GM12878 (cell line): ENCODE measurements at regions not wholly inside any gene's neighbourhood (a gene's known extent, or its start where the extent isn't known, plus 50 kb on each side); places are given as distances from the start of the nearest gene placed in this dataset.

Experiments used
- ATAC-seq: fragments of 200-7000 bp; cut with Tn5 transposase; 3 replicates; pipeline ENCODE4 v1.9.1; 2020; ENCODE audit warnings: mild to moderate bottlenecking, moderate library complexity
- BruUV-seq: library from RNA; stranded (reverse); fragments of 400-500 nt; replicated peaks from 2 replicates; lab custom pipeline; 2021; lab: Mats Ljungman, UMichigan
- CTCF ChIA-PET: fragments of 300-600 bp; sonication (Branson Sonifier 250); formaldehyde crosslinking; extraction: SDS; loops from one replicate; lab custom pipeline; 2021; ENCODE audit warnings: inconsistent platforms; lab: Yijun Ruan, JAX
- POLR2A ChIA-PET: fragments of 350-600 bp; formaldehyde crosslinking; extraction: SDS; loops from one replicate; lab custom pipeline; 2021; ENCODE audit warnings: inconsistent platforms; lab: Charles Lee
- RAD21 ChIA-PET: fragments of 300-600 bp; sonication (Branson Sonifier 250); formaldehyde crosslinking; loops from one replicate; lab custom pipeline; 2023; ENCODE audit warnings: antibody characterized with exemption; ENCODE audit not compliant: unreplicated experiment; lab: Charles Lee
- SMC1A ChIA-PET: fragments of 300-600 bp; sonication (Branson Sonifier 250); formaldehyde crosslinking; loops from one replicate; lab custom pipeline; 2023; ENCODE audit not compliant: unreplicated experiment, uncharacterized antibody; lab: Charles Lee
- DNase-seq: peaks from one replicate; pipeline ENCODE4 v3.0.0-alpha.2; 2011; ENCODE audit warnings: low read depth, low spot score
- FAIRE-seq: peaks from 3 replicates; lab custom pipeline; 2011; peaks lifted over from hg19 to GRCh38; lab: Jason Lieb, UNC
- H2AFZ ChIP-seq: 2 replicates; pipeline ENCODE4 v1.6.0; 2011; ENCODE audit warnings: low read depth, low read length, control low read depth; ENCODE audit not compliant: control insufficient read depth
- H3K27ac ChIP-seq: 2 replicates; pipeline ENCODE4 v1.5.1; 2011; ENCODE audit warnings: control low read depth; ENCODE audit not compliant: control insufficient read depth, insufficient read depth
- H3K27me3 ChIP-seq, 2 experiments: replicated peaks in 1 of 2; 2 replicates each; pipeline versions ENCODE4 v1.6.0 to v1.6.1; 2011; ENCODE audit warnings: low read length in 1 of 2; ENCODE audit not compliant: control insufficient read depth in 2 of 2, insufficient read depth in 2 of 2
- H3K36me3 ChIP-seq, 2 experiments: 2 replicates each; pipeline ENCODE4 v1.5.1; 2011; ENCODE audit warnings: low read length in 1 of 2; ENCODE audit not compliant: control insufficient read depth in 2 of 2, insufficient read depth in 2 of 2
- H3K4me1 ChIP-seq: 2 replicates; pipeline ENCODE4 v1.6.1; 2011; ENCODE audit warnings: mild to moderate bottlenecking, low read length, moderate library complexity, mixed read lengths; ENCODE audit not compliant: control insufficient read depth, insufficient read depth
- H3K4me2 ChIP-seq: 2 replicates; pipeline ENCODE4 v1.6.0; 2011; ENCODE audit warnings: control low read depth; ENCODE audit not compliant: control insufficient read depth, insufficient read depth
- H3K4me3 ChIP-seq: fragments of 200-600 bp; sonication (generic); 2 replicates; pipeline ENCODE4 v1.5.1; 2016
- H3K79me2 ChIP-seq: 2 replicates; pipeline ENCODE4 v1.6.0; 2011; ENCODE audit warnings: low read length; ENCODE audit not compliant: control insufficient read depth, insufficient read depth
- H3K9ac ChIP-seq: 2 replicates; pipeline ENCODE4 v1.8.0; 2011; ENCODE audit warnings: low read length, control low read depth, mixed read lengths; ENCODE audit not compliant: control insufficient read depth, insufficient read depth
- H3K9me3 ChIP-seq: replicated peaks from 3 replicates; pipeline ENCODE4 v1.5.1; 2011; ENCODE audit warnings: mild to moderate bottlenecking, low read length; ENCODE audit not compliant: control insufficient read depth, insufficient read depth
- H4K20me1 ChIP-seq: 2 replicates; pipeline ENCODE4 v1.6.0; 2011; ENCODE audit not compliant: control insufficient read depth, insufficient read depth
- BRCA1 ChIP-seq: IDR thresholded peaks from 2 replicates; pipeline ENCODE4 v1.6.1; 2011; ENCODE audit warnings: low read depth, low read length, improper control_type of control experiment
- CHD2 ChIP-seq: IDR thresholded peaks from 2 replicates; pipeline ENCODE4 v1.6.1; 2011; ENCODE audit warnings: low read depth, low read length, improper control_type of control experiment, borderline replicate concordance
- GATAD2B ChIP-seq: fragments of 450-650 bp; conservative IDR thresholded peaks from 2 replicates; pipeline ENCODE4 v1.6.1; 2017; ENCODE audit warnings: low read depth, mild to moderate bottlenecking, moderate library complexity
- JUNB ChIP-seq: IDR thresholded peaks from 2 replicates; pipeline ENCODE4 v1.6.1; 2016; ENCODE audit warnings: antibody characterized with exemption, mild to moderate bottlenecking
- MEF2B ChIP-seq: fragments of 450-650 bp; IDR thresholded peaks from 2 replicates; pipeline ENCODE4 v1.6.1; 2018; ENCODE audit warnings: mild to moderate bottlenecking, moderate library complexity; ENCODE audit not compliant: partially characterized antibody, poor library complexity, severe bottlenecking
- MTA2 ChIP-seq: fragments of 450-650 bp; IDR thresholded peaks from 2 replicates; pipeline ENCODE4 v1.6.1; 2016; ENCODE audit warnings: low read depth, mild to moderate bottlenecking, moderate library complexity
- NR2C2 ChIP-seq: IDR thresholded peaks from 2 replicates; pipeline ENCODE4 v1.6.1; 2011; ENCODE audit warnings: borderline replicate concordance, low read depth; ENCODE audit not compliant: control insufficient read depth, insufficient read length
- NRF1 ChIP-seq: conservative IDR thresholded peaks from 2 replicates; pipeline ENCODE4 v1.6.1; 2011; ENCODE audit warnings: mild to moderate bottlenecking, low read depth, low read length, improper control_type of control experiment
- PAX8 ChIP-seq: fragments of 450-650 bp; IDR thresholded peaks from 2 replicates; pipeline ENCODE4 v1.6.1; 2017; ENCODE audit warnings: mild to moderate bottlenecking, moderate library complexity
- POU2F2 ChIP-seq: IDR thresholded peaks from 3 replicates; pipeline ENCODE4 v1.6.1; 2011; ENCODE audit warnings: low read depth, mild to moderate bottlenecking, low read length, borderline replicate concordance
- RB1 ChIP-seq: fragments of 450-650 bp; formaldehyde crosslinking; IDR thresholded peaks from 2 replicates; pipeline ENCODE4 v1.6.1; 2017; ENCODE audit warnings: mild to moderate bottlenecking, borderline replicate concordance
- RUNX3 ChIP-seq: IDR thresholded peaks from 2 replicates; pipeline ENCODE4 v1.6.1; 2012; ENCODE audit warnings: low read length, inconsistent platforms
- SMAD1 ChIP-seq: fragments of 450-650 bp; IDR thresholded peaks from 2 replicates; pipeline ENCODE4 v1.6.1; 2018; ENCODE audit warnings: mild to moderate bottlenecking, low read depth; ENCODE audit not compliant: partially characterized antibody
- SPI1 ChIP-seq: IDR thresholded peaks from 2 replicates; pipeline ENCODE4 v1.6.1; 2011; ENCODE audit warnings: low read depth, mild to moderate bottlenecking, low read length, moderate library complexity, borderline replicate concordance; ENCODE audit not compliant: insufficient read depth
- STAT3 ChIP-seq: IDR thresholded peaks from 2 replicates; pipeline ENCODE4 v1.6.1; 2011; ENCODE audit warnings: low read depth, low read length, improper control_type of control experiment
- TARDBP ChIP-seq: IDR thresholded peaks from 2 replicates; pipeline ENCODE4 v1.6.1; 2016; ENCODE audit warnings: borderline replicate concordance
- TCF7 ChIP-seq: IDR thresholded peaks from 2 replicates; pipeline ENCODE4 v1.6.1; 2014; ENCODE audit warnings: antibody characterized with exemption, borderline replicate concordance
- ZBED1 ChIP-seq: IDR thresholded peaks from 2 replicates; pipeline ENCODE4 v1.6.1; 2016; ENCODE audit warnings: borderline replicate concordance
- WGBS: methylation state at CpG from one replicate; pipeline ENCODE4 v1.1.6; 2016; ENCODE audit warnings: low lambda C conversion rate; ENCODE audit not compliant: insufficient replicate concordance, insufficient coverage; ENCODE audit errors: missing lambda C conversion rate; 5-methylcytosine and 5-hydroxymethylcytosine counted together
- in situ Hi-C: fragments of 300-500 bp; cut with MboI; formaldehyde crosslinking; loops from 9 replicates; pipeline ENCODE4 v1.14.3; 2018; ENCODE audit warnings: mixed read lengths
- intact Hi-C: fragments of 100-400 bp; cut with micrococcal nuclease; formaldehyde crosslinking; loops from one replicate; pipeline ENCODE4 v1.14.2; 2022; ENCODE audit not compliant: unreplicated experiment
- TF ChIP-seq, protein P1 (sequence below): fragments of 450-650 bp; IDR thresholded peaks from 2 replicates; pipeline ENCODE4 v1.6.1; 2016; ENCODE audit warnings: mild to moderate bottlenecking
- TF ChIP-seq, protein P2 (sequence below): fragments of 450-650 bp; IDR thresholded peaks from 2 replicates; pipeline ENCODE4 v1.6.1; 2017; ENCODE audit warnings: mild to moderate bottlenecking, low read depth, inconsistent platforms; ENCODE audit not compliant: poor library complexity, severe bottlenecking

DNA sequence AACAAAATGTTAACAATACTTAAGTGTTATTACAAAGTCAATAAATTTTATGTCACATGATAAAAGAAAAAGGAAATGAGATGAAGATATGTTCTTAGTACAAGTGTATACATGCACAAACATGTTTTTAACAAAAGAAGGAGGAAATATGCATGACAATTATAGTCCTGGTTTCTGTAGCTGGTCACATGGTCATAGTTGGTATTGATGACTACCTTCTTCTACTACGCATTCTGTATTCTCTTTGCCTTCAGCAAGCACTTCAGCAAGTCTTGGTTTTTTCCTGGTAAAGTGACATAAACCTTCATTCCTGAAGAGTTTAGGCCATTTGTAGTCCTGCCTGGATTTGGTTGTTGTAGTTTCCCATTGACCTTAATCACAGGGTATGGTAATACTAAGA lies 121.3 kb upstream of the SYT4 start:
- FAIRE-seq, result no peak

More for the DNA sequence above, 121.3 kb upstream of the SYT4 start:
- no peaks in the 10 kb centered on the region for H3K27me3 ChIP-seq
- BruUV-seq, result no TSS peak
- H3K79me2 ChIP-seq, result no peaks in the 10 kb centered on the region
- H2AFZ ChIP-seq, result no peak overlapping the region
- H3K9me3 ChIP-seq, result no peaks in the 10 kb centered on the region
- no peaks in the 10 kb centered on the region for H3K4me1 ChIP-seq
- 95% methylated on average over 1 of the region's 1 CpG for WGBS
- TF ChIP-seq, protein P1, sequence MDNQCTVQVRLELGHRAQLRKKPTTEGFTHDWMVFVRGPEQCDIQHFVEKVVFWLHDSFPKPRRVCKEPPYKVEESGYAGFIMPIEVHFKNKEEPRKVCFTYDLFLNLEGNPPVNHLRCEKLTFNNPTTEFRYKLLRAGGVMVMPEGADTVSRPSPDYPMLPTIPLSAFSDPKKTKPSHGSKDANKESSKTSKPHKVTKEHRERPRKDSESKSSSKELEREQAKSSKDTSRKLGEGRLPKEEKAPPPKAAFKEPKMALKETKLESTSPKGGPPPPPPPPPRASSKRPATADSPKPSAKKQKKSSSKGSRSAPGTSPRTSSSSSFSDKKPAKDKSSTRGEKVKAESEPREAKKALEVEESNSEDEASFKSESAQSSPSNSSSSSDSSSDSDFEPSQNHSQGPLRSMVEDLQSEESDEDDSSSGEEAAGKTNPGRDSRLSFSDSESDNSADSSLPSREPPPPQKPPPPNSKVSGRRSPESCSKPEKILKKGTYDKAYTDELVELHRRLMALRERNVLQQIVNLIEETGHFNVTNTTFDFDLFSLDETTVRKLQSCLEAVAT, result no peak
- TF ChIP-seq BRCA1, result no peak
- no peak for TF ChIP-seq SPI1
- TF ChIP-seq, protein P2, sequence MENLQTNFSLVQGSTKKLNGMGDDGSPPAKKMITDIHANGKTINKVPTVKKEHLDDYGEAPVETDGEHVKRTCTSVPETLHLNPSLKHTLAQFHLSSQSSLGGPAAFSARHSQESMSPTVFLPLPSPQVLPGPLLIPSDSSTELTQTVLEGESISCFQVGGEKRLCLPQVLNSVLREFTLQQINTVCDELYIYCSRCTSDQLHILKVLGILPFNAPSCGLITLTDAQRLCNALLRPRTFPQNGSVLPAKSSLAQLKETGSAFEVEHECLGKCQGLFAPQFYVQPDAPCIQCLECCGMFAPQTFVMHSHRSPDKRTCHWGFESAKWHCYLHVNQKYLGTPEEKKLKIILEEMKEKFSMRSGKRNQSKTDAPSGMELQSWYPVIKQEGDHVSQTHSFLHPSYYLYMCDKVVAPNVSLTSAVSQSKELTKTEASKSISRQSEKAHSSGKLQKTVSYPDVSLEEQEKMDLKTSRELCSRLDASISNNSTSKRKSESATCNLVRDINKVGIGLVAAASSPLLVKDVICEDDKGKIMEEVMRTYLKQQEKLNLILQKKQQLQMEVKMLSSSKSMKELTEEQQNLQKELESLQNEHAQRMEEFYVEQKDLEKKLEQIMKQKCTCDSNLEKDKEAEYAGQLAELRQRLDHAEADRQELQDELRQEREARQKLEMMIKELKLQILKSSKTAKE, result no peak
- no peak for TF ChIP-seq JUNB
- no peak for TF ChIP-seq PAX8
- no peak for TF ChIP-seq POU2F2
- no peak for TF ChIP-seq MEF2B
- TF ChIP-seq NR2C2, result no peak
- no peak for TF ChIP-seq CHD2
- TF ChIP-seq NRF1, result no peak
- no peak for TF ChIP-seq SMAD1
- no peak for TF ChIP-seq TARDBP
- TF ChIP-seq RUNX3, result no peak
- no peak for TF ChIP-seq ZBED1
- TF ChIP-seq GATAD2B, result no peak
- TF ChIP-seq RB1, result no peak
- no peak for TF ChIP-seq TCF7
- TF ChIP-seq MTA2, result no peak
- no peak for TF ChIP-seq STAT3
- intact Hi-C loops (loop anchor here (5.0 kb wide), 2 partner anchors 801 to 1286 kb away; no protein-coding TSS in a partner anchor), in situ Hi-C loops (no loop called here)
- no peak overlapping the region for H3K4me3 ChIP-seq
- ChIA-PET SMC1A (interaction anchor here (0.6 kb wide), 1 partner anchor 134 kb away, joined by 3 read pairs; no protein-coding TSS in a partner anchor), POLR2A (no interaction called here), RAD21 (no interaction called here), CTCF (no interaction called here)
- no peaks in the 10 kb centered on the region for H4K20me1 ChIP-seq
- H3K9ac ChIP-seq, result no peak overlapping the region
- no peak overlapping the region for H3K4me2 ChIP-seq
- H3K36me3 ChIP-seq, result no peaks in the 10 kb centered on the region
- ATAC-seq (no peak), DNase-seq (no peak)
- no peak overlapping the region for H3K27ac ChIP-seq
